Epidermal melanocyte (primary cell): ENCODE measurements at regions not wholly inside any gene's neighbourhood (a gene's known extent, or its start where the extent isn't known, plus 50 kb on each side); places are given as distances from the start of the nearest gene placed in this dataset.
"Not testable (repeated sequence)": the region's sequence is repeated elsewhere in the genome, so short reads cannot be mapped to it uniquely, and the experiment has no call there.

Source experiments
- DNase-seq: peaks from one replicate; pipeline ENCODE4 v3.0.0; 2011; ENCODE audit warnings: low spot score; ENCODE audit not compliant: insufficient read length

- DNase-seq: not testable (repeated sequence)
Observed at GRCh38 chr3:90182291-90182976, 1075.0 kb downstream of the EPHA3 start.

DNA sequence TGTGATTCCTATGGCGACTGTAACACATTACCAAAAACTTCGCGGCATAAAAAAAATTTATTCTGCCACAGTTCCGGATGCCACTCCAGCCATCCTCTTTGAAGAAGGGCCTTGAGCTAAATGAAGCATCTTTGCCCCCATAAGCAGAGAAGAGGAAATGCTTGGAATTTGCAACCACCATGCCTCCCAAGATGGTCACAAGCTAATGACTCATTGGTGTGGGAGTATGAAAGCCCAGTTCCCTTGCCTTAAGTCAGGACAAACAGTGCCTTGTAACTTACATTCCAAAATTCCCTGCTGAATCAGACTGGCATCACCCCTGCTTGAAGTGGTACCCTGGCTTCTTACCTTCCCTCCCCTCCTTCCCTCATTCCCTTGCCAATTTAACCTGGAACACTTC is 1077.4 kb downstream of the EPHA3 start:
- no peak for DNase-seq

- DNase-seq: not testable (repeated sequence)
Observed at GRCh38 chr3:90197383-90197782, 1090.0 kb downstream of the EPHA3 start.

GRCh38 chr3:90202931-90203330 is 1095.5 kb downstream of the EPHA3 start:
- not testable (repeated sequence) for DNase-seq

- not testable (repeated sequence) for DNase-seq
Observed at GRCh38 chr3:90206482-90206881, 1099.1 kb downstream of the EPHA3 start.

DNA sequence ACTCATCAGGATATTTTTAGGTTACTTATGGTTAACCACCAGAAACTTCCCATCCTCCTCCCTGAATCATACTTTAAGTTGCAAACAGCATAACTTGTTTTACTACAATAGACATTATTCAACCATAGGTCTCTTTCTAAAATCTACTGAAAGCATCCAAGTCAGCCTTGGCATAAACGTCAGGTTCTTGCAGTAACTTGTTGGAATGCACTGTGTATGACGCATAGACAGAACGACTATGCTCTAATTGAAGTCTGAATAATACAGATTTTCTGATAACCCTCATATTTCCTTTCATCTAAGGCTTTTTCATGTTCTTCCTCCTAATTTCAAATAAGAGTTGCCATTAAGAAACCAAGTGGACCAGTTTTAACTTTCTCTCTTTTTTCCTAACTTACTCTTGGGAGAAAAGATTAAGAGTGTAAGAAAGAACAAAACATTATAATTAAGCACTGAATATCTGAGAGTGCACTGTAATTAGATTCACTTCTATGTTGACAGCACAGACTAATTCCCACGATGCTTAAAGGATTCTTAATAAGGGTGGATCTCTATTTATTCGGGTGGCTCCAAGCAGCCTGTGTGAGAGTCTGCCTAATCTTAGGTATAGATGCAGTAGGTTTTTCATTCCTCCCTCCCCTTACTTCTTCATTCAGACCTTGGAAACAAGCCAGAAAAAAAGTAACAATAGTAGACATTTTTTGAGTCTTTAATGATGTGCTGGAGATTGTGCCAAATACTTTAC is 1100.1 kb downstream of the EPHA3 start:
- DNase-seq: not testable (repeated sequence)

DNA sequence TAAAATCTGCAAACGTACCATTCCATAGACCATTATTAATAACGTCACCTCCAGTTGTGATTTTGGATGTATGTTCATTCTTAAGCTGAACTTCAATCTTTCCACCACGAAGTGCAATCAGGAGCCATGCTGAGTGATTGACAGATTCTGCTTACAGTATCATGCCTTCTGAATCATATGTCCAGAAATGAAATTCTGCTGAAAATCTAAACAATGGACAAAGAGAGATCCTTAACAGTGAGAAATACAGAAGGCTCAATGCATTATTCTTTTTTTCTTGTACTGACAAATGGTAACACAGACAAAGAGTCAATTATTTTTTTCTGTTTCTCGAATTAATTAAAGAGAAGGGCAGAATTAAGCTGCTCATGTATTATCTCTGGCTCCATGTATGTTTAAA is 1114.5 kb downstream of the EPHA3 start:
- DNase-seq: no peak

DNA sequence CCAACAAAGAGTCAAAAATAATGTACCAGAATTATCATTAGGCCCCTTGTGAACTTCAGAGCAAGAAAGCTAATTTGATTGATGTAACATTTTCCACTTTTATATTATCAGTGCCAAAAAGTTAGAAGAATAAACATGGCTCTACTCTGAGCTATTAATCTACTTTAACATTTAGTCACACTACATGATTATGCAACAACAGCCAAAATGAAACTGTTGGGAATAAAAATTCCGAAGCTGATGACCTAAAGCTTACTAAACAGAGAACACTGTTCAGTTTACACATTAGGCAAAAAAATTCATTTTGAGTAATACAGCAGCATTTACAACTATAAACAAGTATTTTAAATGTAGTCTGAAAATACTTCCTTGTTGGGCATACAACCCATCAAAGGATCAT is 1134.1 kb downstream of the EPHA3 start:
- no peak for DNase-seq

DNA sequence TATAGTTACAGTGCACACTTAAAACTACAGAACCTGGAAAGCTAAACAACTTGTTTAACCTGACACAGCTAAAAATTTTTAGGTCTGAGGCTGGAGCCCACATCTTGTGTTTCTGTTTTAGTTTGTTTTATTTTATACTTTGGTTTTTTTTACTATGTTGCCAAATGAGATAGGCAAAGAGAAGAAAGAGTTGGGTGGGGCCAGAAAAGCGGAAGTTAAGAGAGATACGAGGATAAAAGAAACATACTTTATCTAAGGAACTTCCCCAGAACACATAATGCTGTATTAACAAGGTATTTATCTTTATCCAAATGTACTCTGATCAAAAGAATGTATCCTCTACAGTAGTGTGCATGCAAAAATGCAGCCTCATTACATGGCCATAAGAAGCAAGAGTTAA is 1145.7 kb downstream of the EPHA3 start:
- no peak for DNase-seq

DNA sequence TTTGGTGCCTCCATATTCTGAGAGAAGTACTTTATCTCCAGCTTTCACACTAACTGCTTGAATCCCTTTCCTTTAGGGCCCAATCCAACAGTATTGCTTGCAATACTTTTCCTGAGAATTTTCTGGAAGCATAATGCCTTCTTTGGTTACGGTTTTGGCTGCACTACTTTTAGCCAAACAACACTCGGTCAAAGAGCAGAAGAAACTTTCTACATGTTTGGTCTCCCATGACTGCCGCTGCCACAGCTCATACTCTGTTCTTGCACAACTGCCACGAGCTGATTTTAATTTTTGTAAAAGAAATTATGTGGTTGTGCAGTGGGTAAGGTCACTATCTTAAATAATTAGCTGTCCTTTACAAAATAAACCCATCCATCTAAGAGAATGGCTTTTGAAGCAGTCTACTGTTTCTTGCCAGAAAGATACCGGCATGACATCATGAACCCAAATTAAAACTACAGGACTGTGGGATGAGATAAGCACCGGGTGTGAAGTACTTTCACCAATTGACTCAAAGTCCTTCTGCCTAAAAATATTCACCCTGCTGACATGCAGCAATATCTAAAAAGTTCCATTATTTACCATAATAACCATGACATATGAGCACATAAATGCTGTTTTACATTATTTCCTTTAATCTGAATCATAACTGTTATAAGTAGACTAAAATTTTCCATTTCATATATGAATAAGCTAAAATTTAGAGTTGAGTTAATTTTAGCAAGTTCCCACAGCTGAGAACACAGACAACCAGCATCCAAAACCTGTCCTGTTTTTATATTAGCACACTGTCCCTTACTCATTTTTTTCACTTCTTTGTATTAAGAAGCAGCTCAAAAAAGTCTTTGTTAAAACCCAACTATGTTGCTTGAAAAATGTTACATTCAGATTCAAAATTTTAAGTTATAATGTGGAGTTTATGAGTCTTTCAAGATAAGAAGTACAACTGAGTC is 1154.3 kb downstream of the EPHA3 start:
- DNase-seq: no peak
